A204.1 (cell line): ENCODE measurements at regions not wholly inside any gene's neighbourhood (a gene's known extent, or its start where the extent isn't known, plus 50 kb on each side); places are given as distances from the start of the nearest gene placed in this dataset.
A peak's percentile ranks its signal among the peaks of the same experiment; 100 is the strongest.

Experiments
- FAIRE-seq: peaks from 2 replicates; lab custom pipeline; 2012; peaks lifted over from hg19 to GRCh38; lab: Jason Lieb, UNC

DNA sequence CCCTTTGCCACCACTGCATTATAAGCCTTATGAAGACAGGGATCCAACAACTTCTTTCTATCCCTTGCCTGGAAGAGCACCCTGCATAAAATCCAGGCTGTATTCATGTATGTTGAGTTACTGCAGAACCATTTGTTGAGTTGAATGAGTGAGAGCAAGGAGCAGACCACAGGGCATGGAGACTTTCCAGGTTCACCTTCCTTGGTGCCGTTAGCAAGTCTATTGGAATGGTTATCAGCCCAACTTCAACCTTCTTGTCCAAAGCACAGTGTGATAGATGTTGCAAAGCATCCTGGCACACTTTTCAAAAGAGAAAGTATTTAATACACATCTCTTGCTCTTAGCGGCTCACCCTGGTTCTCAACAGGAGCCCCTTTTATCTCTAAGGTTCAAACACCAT lies 100.9 kb upstream of the CLDN10 start:
- no peak for FAIRE-seq

DNA sequence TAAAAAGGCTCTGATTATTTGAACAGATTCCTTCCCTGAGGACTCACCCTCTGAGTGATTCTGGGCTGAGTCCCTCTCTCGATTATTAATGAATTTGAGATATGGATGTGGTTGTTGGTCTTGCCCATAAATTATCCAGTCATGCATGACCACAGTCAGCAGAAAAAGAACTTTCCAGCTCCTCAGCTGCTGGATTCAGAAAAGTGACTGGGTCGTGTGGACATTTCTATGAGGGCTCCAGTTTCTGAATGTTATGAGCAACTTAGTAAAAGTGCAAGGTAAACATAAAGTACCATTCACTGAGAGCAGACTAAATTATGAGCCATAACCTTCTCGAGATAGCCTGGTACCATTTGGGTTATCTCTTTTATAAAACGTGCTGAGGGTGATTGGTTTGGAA lies 100.1 kb upstream of the CLDN10 start:
- FAIRE-seq = no peak

DNA sequence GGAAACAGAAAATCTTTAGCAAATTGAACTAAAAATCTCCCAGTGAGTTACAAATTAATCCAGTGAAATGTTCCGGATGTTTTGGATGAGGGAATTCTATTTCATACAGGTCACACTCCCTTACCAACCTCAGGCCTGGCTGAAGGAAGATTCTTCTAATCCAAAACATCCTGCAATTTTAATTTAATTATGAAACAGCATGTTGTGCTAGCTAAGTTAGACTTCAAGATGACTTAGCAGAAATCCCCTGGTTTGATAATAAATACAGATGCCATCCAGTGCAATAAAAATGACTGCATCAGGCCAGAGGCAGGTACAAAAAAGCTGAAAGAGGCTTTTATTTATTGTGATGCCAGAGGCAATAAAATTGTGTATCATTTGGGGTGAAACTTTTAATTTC lies 96.7 kb upstream of the CLDN10 start:
- no peak for FAIRE-seq

DNA sequence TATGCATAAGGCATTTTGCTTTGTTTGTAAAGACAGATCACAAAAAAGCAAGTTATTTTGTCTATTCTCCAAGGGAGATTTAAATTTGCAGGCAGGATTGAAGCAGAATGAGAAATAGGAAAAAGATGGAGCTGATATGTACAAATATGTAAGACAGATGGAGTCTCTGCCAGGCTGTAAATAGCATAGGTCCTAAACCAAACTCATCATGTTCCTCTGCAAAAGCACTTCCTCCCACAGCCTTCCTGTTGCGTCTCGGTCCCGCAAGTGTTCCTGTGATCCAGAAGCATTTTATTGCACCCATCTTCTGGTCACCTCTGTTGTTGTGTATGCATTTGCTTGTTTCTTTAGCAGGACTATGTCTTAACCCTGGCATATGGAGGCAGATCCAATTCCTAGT lies 95.7 kb upstream of the CLDN10 start:
- no peak for FAIRE-seq

DNA sequence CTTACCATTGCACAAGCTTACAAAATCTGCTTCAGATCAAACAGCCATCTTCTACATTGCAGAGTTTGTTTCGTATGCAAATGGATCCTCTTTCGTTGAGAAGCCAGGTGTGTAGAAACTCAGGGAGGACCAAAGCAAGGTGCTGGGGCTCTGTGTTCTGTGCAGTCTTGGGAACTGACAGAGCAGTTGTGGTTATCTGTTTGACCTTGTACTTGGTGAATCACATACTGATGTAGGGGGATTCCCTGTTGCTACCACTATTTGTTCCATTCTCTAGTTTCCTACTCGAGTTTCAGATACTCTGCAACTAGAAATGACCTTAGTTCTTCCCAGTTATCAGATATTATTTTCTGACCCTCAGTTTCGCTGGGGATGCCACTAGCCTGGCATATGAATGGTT lies 95.2 kb upstream of the CLDN10 start:
- no peak for FAIRE-seq

DNA sequence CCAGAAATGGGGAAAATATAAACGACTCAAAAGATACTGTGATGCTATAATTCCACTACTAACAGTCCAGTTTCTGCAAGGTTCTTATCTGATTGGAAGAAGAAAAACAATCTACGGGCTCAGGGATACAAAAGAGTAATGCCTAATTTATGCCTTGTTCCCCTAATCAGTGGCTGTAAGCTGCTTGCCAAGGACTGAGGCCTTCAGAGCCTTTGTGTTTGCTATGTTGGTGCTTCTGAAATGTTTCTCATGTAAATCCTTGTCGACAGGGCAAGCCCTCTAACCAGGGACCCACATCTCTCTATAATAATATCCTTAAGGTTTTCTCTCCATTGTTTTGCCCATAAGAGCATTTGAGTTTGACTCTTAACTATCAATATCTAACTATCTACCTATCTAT lies 89.7 kb upstream of the CLDN10 start:
- FAIRE-seq = no peak

DNA sequence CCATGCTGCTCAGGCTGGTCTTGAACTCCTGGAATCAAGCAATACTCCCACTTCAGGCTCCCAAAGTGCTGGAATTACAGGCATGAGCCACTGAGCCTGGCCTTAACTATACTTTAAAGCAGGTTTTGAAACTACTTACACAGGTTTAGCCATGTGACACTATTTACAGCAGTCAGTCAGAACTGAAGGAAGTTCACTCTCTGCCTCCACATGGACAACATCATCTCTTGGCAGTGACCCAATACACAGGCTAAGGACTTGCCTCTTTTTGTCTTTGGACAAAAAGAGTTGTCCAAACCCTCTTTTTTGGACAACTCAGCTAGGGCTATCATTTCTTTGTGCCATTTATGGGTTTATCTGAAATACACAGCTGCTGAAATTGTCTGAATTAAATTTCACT lies 89.0 kb upstream of the CLDN10 start:
- FAIRE-seq = no peak

DNA sequence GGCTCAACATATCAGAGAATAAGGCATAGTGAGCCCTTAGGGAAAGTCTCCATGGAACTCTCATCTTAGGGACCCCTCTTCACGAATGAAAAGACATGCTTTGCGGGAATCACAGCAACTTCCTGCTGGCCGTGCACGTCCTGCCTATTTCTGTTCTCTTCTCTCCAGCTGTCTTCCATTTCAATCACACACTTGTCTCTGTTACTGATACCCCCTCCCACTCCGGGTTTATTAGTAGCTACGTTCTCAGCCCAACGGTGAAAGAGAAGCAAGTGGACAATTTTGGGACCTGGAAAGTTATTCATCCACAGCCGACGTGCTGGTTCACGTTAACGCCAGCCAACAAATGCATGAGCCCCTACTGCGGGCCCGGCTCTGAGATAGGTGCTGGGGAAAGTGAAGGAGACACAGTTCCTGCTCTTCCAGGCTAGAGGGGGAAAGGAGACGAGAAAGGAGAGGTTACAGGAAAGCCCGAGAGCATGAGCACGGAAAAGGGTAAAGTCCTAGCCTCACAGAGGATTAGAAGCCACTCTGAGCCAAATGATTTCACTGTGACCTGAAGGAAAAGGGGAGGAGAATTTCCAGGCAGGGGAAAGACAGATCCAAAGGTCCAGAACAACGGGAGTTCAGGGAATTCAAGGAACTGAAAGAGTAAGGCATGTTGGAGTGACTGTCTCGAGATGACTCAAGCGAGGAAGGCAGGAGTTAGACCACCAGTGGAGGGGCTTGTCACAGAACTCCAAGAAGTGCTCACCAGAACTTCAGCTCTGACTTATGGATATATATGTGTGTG lies 81.8 kb upstream of the CLDN10 start:
- FAIRE-seq = no peak

DNA sequence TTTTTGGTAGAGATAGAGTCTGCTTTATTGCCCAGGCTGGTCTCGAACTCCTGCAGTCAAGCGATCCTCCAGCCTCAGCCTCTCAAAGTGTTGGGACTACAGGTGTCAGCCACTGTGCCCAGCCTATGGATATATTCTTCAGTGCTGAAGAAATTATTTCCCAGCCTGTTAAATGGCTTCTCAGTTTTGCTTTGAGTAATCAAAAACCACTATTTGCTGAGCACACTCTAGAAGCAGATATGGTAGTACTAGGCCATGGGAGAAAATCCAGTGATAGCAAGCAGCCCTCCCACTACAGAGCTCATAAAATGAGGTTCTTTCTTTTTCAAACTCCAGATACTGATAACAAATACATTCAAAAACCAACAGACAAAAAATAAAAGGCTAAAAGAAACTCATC lies 80.6 kb upstream of the CLDN10 start:
- no peak for FAIRE-seq

DNA sequence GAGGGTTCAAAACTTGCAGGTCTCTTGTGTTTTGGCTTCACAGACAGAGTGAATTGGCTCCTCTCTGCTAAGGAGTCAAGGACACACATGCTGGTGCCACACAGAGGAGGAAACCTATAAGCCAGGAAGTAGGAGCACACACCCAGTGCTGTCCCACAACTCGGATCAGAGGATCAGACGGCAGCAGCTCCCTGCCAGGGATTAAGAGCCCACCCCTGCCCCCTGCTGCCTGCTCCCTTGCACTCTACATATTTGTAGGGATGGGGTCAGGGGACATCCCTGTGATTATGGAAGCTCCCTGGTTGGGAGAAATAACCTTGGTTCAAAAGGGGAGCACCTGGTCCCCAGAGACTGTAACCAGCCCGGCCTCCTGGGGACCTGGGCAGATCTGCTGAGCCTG lies 77.5 kb upstream of the CLDN10 start:
- no peak for FAIRE-seq

DNA sequence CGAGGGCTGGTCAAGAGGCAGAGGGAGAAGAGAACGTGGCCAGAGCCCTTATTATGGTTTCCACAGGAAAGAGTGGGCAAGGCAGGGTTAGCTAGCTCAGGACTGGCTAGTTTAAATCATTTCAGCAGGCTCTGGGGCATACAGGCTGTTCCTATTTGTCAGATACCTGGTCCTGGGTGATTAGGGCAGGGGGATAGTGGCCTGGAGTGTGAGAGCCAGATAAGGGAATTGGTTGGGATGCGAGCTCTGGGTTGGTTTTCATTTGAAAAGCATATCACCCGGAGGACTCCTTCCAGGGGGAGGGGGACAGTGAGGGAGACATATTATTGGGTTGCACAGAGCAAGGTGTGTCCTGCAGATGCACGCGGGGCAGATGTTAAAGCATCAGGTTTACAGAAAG lies 75.3 kb upstream of the CLDN10 start:
- no peak for FAIRE-seq

DNA sequence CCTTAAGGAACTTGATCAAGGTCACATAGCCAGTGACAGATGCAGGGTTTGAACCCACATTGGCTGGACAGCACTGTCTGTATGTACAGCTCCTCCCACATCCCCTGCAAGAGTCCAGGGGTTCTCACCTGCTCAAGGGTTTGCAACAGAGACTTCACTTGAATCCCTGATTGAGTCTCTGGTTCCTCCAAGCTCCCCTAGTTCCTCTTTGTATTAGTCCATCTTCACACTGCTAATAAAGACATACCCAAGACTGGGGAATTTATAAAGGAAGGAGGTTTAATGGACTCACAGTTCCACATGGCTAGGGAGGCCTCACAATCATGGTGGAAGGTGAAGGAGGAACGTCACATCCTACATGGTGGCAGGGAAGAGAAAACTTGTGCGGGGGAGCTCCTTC lies 72.8 kb upstream of the CLDN10 start:
- FAIRE-seq = no peak

DNA sequence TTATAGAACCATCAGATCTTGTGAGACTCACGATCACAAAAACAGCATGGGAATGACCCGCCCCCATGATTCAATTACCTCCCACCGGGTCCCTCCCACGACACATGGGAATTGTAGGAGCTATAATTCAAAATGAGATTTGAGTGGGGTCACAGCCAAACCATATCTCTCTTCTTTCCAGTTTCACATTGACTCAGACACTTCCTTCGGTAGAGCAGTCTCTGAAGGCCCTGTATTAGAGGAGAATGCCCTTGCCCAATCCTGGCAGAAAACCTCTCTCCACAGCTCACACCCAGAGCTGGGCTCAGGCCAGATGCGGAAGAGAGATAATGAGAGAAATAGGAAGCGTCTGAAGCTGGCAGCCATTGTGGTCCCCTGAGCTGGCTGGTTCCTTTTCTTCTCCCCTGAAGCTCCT lies 72.4 kb upstream of the CLDN10 start:
- no peak for FAIRE-seq

DNA sequence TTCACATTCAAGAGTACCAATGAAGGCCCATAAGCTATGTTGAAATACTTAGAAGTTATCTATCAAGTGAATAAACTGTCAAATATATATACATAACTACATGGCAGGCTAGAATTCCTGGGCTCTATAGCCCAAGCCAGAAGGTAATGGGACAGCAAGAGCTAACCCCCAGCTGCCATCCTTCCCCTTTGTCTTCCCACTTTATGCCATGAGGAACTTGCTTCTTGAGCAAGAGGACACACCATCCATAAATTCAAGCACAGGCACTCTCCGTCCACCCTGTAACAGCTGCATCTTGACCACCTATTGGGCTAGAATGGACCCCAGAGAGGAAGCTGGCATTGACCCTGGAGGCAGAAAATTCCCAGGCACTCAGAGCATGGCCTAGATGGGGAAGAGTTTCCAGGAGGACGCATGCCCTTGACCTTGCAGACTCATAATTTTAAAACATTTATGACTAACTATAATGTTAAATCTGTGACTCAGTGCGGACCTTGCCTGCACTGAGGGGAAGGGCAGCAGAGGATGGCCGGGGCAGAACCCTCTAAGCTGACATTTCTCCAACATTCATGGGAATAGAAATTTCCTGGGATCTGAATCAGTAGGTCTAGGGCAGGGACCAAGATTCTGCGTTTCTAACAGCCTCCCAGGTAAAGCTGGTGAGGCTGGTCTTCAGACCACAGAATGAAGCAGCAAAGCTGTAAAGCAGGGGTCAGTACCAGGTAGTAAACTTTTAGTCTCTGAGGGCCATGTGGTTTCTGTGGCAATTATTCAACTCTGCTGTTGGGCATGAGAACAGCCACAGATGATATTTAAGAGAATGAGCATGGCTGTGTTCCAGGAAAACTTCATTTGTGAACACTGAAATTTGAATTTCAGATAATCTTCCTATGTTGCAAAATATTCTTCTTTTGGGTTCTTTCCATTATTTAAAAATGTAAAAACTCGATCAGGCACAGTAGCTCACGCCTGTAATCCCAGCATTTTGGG lies 71.4 kb upstream of the CLDN10 start:
- no peak for FAIRE-seq

DNA sequence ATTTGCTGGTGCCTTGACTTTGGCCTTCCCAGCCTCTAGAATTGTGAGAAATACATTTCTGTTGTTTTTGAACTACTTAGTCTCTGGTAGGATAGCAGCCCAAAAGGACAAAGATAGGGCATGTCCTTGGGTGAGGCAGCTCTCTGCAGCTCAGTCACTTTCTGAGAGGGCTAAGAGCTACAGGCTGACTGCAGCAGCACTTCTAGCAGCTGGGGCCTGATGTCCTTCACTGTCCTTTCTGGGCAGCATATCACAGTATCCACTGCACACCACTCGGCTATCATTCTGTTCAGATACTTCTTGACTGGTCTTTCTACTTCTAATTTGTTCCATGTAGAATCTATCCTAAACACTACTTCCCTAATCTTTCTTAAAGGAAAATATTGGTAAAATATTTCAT lies 68.5 kb upstream of the CLDN10 start:
- FAIRE-seq = no peak

DNA sequence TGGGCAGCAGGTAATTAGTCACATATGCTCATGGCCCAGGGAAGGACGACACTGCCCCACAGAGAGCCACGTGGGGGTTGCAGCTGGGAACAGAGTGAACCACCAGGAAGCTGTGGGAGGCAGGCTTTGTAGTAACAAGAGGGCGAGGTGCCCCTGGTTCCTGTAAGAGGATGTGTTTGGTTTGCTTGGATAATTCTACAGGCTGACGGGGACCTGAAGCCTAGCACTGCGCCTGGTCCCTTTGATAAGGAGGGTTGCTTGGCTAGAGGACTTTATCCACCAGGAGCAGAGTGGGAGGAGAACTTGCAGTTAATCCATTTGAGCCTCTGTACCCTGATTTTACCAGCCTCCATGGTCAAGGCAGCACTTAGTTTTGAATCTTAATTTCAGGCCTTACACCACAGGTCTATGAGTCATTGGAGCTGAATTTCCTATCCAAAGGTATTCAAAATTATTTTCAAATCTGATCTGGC lies 67.4 kb upstream of the CLDN10 start:
- FAIRE-seq = no peak

DNA sequence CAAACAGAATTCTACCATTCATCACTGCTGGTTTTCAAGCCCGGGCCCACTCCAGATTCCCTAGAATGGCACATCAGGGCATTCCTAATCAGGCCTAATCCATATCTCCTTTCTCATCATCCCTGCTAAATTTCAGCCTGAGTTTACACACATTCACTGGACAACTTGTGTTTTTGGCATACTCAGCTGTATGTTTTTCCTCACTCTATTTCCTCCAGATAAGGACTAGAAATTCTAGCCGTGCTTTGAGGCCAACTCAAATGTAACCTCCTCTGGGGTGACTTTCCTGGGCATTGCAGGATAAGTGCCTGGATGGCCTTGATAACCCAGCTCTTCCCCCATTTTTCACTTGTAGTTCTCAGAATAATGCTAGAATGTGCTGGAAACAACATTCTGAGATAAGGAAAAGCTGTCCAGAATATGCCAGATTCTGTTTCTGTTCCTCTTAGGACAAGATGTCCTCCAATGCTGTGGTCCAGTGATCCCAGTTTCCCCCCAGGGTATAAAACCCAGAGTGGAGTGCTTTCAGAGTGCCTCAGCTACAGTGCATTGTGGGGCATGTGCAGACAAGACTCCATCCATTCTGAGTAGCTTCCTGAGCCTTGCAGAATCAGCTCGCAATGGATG lies 66.9 kb upstream of the CLDN10 start:
- no peak for FAIRE-seq

DNA sequence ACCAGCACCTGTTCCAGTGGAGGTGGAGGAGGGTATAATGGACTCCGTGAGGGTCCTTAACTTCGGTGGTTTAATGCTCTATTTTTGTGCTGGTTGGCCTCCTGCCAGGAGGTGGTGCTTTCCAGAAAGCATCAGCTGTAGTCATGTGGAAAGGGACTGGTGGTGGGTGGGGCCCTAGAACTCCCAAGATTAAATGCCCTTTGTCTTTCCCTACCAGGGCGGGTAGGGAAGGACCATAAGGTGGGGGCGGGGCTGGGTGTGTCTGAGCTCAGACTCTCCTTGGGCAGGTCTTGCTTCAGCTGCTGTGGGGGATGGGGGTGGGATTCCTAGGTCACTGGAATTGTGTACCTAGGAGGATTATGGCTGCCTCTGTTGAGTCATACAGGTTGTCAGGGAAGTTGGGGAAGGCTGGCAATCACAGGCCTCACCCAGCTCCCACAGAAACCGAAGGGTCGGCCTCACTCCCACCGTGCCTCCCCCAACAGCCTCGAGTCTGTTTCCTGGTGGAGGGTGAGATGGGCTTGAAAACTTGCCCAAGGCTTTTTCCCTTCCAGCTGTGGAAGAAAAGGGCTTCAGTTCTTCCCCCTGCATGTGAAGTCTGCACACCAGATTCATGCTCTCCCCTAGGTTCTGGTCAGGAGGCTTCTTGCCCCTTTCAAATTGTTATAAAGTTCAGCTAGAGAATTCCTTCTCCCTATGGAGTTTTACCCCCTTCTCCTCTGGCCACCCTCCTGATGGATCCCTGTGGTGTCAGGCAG lies 60.3 kb upstream of the CLDN10 start:
- no peak for FAIRE-seq

DNA sequence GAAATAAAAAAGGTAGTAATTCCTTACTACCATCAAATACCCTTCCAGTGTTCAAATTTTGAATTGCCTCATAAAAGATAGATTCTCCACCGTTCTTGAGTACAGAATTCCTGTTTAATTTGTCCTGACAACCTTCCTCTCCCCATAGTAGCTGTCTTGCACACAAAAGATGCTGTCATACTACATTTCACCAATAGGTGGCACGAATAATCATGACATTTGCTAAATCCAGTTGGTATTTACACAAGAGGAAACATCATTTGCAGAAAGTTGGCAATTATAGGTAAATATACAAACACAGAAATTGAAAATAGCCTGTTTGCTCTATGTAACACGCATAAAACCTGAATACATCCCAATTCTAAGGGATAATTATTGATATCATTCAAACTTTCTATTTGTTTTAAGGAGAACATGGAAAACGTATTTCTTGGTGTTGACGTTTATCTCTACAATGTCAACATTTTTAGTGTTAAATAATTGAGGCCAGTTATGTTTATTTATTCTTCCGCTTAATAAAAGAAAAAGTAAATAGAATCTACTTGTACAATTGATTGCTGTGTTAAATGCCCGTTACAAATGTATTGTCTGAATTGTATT lies 58.3 kb upstream of the CLDN10 start:
- peak; percentile 95 for FAIRE-seq

DNA sequence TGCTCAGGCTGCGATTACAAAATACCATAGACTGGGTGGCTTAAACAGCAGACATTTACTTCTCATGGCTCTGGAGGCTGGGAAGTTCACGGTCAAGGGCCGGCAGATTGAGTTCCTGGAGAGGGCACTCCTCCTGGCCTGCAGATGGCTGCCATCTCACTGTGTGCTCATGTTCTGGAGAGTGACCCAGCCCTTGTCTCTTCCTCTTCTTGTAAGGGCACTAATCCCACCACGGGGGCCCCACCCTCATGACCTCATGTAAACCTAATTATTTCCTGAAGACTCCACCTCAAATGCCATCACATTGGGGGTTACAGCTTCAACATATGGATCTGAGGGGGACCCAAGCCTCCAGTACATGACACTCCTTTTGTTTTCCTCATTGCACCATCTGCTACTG lies 56.0 kb upstream of the CLDN10 start:
- FAIRE-seq = no peak

DNA sequence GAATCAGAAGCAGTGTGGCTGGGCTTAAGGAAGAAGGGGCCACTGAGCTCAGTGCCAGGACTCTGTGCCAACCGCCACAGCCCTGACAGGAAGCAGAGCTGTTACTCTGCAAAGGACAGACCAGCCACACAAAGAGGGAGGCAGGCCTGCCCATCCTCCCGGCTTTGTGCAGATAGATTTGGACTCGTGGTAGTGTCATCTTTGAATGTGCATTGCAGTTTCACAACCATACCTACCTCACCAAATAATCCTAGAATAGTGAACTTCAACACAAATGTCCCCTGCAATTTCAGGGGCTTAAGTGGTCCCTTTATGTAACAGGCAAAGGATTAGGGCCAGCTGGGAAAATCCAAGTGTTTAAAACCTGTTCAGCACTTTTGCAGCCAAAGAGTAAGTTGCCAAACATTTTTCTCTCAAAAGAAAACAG lies 55.1 kb upstream of the CLDN10 start:
- FAIRE-seq = no peak

DNA sequence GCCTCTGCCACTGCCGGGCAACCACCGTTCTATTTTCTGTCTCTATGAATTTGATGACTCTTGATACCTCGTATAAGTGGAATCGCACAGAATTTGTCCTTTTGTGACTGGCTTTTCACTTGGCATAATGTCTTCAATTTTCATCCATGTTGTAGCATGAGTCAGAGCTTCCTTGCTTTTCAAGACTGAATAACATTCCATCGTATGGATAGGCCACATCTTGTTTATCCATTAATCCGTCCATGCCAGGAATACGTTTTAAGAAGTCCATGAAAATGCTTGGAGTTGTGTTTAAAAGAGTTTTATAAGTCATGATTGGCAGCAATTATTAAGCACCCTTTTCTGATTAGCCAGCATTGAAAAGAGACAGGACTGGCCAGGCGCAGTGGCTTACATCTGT lies 53.6 kb upstream of the CLDN10 start:
- FAIRE-seq = no peak
